PC-3 (cell line): ENCODE measurements at regions not wholly inside any gene's neighbourhood (a gene's known extent, or its start where the extent isn't known, plus 50 kb on each side); places are given as distances from the start of the nearest gene placed in this dataset.
"Not testable (repeated sequence)": the region's sequence is repeated elsewhere in the genome, so short reads cannot be mapped to it uniquely, and the experiment has no call there.

Experiments used
- EZH2 ChIP-seq: fragments of 300-600 bp; sonication (generic); IDR thresholded peaks from one replicate; pipeline ENCODE4 v1.6.1; 2017; ENCODE audit warnings: antibody characterized with exemption, mild to moderate bottlenecking, low read length; ENCODE audit not compliant: unreplicated experiment
- EZH2phosphoT487 ChIP-seq: fragments of 300-600 bp; sonication (generic); IDR thresholded peaks from 2 replicates; pipeline ENCODE4 v1.6.1; 2018; ENCODE audit warnings: mild to moderate bottlenecking, antibody characterized with exemption, low read length, borderline replicate concordance
- TF ChIP-seq, protein P1 (sequence below): fragments of 300-600 bp; sonication (generic); conservative IDR thresholded peaks from 2 replicates; pipeline ENCODE4 v1.5.1; 2017; ENCODE audit warnings: antibody characterized with exemption, low read depth, mild to moderate bottlenecking, low read length

DNA sequence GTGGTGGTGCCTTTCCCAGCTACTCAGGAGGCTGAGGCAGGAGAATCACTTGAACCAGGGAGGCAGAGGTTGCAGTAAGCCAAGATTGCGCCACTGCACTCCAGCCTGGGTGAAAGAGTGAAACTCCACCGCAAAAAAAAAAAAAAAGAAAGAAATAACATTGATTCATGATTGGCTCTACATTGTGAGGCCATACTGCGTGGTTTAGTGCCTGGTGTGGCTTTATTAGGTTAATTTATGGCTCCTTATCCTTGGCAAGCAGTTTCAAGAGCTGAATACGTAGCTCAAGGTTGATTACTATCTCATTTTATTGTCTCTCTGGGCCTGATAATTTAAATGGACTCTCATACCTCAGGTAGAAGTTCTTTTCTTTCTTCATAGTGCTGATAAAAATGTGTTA lies 80.5 kb upstream of the MTLN start:
- not testable (repeated sequence) for TF ChIP-seq EZH2, EZH2phosphoT487
- TF ChIP-seq, protein P1, sequence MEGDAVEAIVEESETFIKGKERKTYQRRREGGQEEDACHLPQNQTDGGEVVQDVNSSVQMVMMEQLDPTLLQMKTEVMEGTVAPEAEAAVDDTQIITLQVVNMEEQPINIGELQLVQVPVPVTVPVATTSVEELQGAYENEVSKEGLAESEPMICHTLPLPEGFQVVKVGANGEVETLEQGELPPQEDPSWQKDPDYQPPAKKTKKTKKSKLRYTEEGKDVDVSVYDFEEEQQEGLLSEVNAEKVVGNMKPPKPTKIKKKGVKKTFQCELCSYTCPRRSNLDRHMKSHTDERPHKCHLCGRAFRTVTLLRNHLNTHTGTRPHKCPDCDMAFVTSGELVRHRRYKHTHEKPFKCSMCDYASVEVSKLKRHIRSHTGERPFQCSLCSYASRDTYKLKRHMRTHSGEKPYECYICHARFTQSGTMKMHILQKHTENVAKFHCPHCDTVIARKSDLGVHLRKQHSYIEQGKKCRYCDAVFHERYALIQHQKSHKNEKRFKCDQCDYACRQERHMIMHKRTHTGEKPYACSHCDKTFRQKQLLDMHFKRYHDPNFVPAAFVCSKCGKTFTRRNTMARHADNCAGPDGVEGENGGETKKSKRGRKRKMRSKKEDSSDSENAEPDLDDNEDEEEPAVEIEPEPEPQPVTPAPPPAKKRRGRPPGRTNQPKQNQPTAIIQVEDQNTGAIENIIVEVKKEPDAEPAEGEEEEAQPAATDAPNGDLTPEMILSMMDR, result not testable (repeated sequence)
